Iris pigment epithelial cell (primary cell): ENCODE measurements at regions not wholly inside any gene's neighbourhood (a gene's known extent, or its start where the extent isn't known, plus 50 kb on each side); places are given as distances from the start of the nearest gene placed in this dataset.
A peak's percentile ranks its signal among the peaks of the same experiment; 100 is the strongest.
"Not testable (repeated sequence)": the region's sequence is repeated elsewhere in the genome, so short reads cannot be mapped to it uniquely, and the experiment has no call there.

Experiments
- DNase-seq: peaks from one replicate; pipeline ENCODE4 v3.0.0-alpha.2; 2011; ENCODE audit warnings: low read depth

- DNase-seq, result not testable (repeated sequence)
Observed at GRCh38 chr4:134501488-134501887, 299.9 kb upstream of the PABPC4L start.

GRCh38 chr4:134499074-134499473 lies 297.5 kb upstream of the PABPC4L start:
- no peak for DNase-seq

GRCh38 chr4:134490863-134491262 lies 289.3 kb upstream of the PABPC4L start:
- DNase-seq, result peak; percentile 0

GRCh38 chr4:134483514-134483913 lies 281.9 kb upstream of the PABPC4L start:
- DNase-seq, result not testable (repeated sequence)

- DNase-seq, result no peak
Observed at GRCh38 chr4:134471569-134471968, 270.0 kb upstream of the PABPC4L start.

GRCh38 chr4:134470544-134470943 lies 269.0 kb upstream of the PABPC4L start:
- peak; percentile 1 for DNase-seq

- DNase-seq, result no peak
Observed at GRCh38 chr4:134465417-134465816, 263.8 kb upstream of the PABPC4L start.

- DNase-seq, result no peak
Observed at GRCh38 chr4:134463771-134464170, 262.2 kb upstream of the PABPC4L start.

- DNase-seq, result no peak
Observed at GRCh38 chr4:134426821-134427220, 225.2 kb upstream of the PABPC4L start.

GRCh38 chr4:134425756-134426155 lies 224.2 kb upstream of the PABPC4L start:
- DNase-seq, result no peak

- no peak for DNase-seq
Observed at GRCh38 chr4:134422776-134423175, 221.2 kb upstream of the PABPC4L start.

GRCh38 chr4:134421734-134422133 lies 220.1 kb upstream of the PABPC4L start:
- no peak for DNase-seq

GRCh38 chr4:134408897-134409296 lies 207.3 kb upstream of the PABPC4L start:
- no peak for DNase-seq

- no peak for DNase-seq
Observed at GRCh38 chr4:134401798-134402197, 200.2 kb upstream of the PABPC4L start.

- no peak for DNase-seq
Observed at GRCh38 chr4:134393592-134393991, 192.0 kb upstream of the PABPC4L start.

GRCh38 chr4:134390319-134390718 lies 188.7 kb upstream of the PABPC4L start:
- DNase-seq, result no peak

GRCh38 chr4:134388351-134388750 lies 186.8 kb upstream of the PABPC4L start:
- no peak for DNase-seq

- no peak for DNase-seq
Observed at GRCh38 chr4:134382478-134383227, 181.1 kb upstream of the PABPC4L start.

- no peak for DNase-seq
Observed at GRCh38 chr4:134375775-134376174, 174.2 kb upstream of the PABPC4L start.

- DNase-seq, result peak; percentile 4
Observed at GRCh38 chr4:134365852-134366251, 164.3 kb upstream of the PABPC4L start.

GRCh38 chr4:134364928-134365327 lies 163.3 kb upstream of the PABPC4L start:
- DNase-seq, result no peak

- DNase-seq, result no peak
Observed at GRCh38 chr4:134345244-134345643, 143.7 kb upstream of the PABPC4L start.

GRCh38 chr4:134343656-134344055 lies 142.1 kb upstream of the PABPC4L start:
- DNase-seq, result no peak

GRCh38 chr4:134343081-134343480 lies 141.5 kb upstream of the PABPC4L start:
- no peak for DNase-seq
